Neural progenitor cell (in vitro differentiated cells): ENCODE measurements at regions not wholly inside any gene's neighbourhood (a gene's known extent, or its start where the extent isn't known, plus 50 kb on each side); places are given as distances from the start of the nearest gene placed in this dataset.
A peak's percentile ranks its signal among the peaks of the same experiment; 100 is the strongest.
"Not testable (repeated sequence)": the region's sequence is repeated elsewhere in the genome, so short reads cannot be mapped to it uniquely, and the experiment has no call there.

Source experiments
- DNase-seq: peaks from one replicate; pipeline ENCODE4 v3.0.0-alpha.2; 2016; ENCODE audit warnings: low spot score
- H2AFZ ChIP-seq: fragments of 200-600 bp; sonication (generic); replicated peaks from 2 replicates; pipeline ENCODE4 v1.6.1; 2016; ENCODE audit warnings: antibody characterized with exemption
- H3F3A ChIP-seq: fragments of 200-600 bp; sonication (generic); 2 replicates; pipeline ENCODE4 v1.6.1; 2016; ENCODE audit warnings: antibody characterized with exemption, low read depth
- H3K27ac ChIP-seq: fragments of 200-600 bp; sonication (generic); 2 replicates; pipeline ENCODE4 v1.5.1; 2016; ENCODE audit warnings: mild to moderate bottlenecking
- H3K27me3 ChIP-seq: fragments of 200-600 bp; sonication (generic); 2 replicates; pipeline ENCODE4 v1.6.1; 2016; ENCODE audit warnings: mild to moderate bottlenecking, moderate library complexity
- H3K36me3 ChIP-seq: fragments of 200-600 bp; sonication (generic); 2 replicates; pipeline ENCODE4 v1.5.1; 2016
- H3K4me1 ChIP-seq: fragments of 200-600 bp; sonication (generic); 2 replicates; pipeline ENCODE4 v1.6.1; 2016; ENCODE audit warnings: mixed run types
- H3K4me2 ChIP-seq: fragments of 200-600 bp; sonication (generic); 2 replicates; pipeline ENCODE4 v1.6.1; 2016
- H3K4me3 ChIP-seq: fragments of 200-600 bp; sonication (generic); 2 replicates; pipeline ENCODE4 v1.5.1; 2016
- H3K79me2 ChIP-seq: fragments of 200-600 bp; sonication (generic); 2 replicates; pipeline ENCODE4 v1.6.1; 2016; ENCODE audit warnings: low read depth
- H3K9ac ChIP-seq: fragments of 200-600 bp; sonication (generic); 2 replicates; pipeline ENCODE4 v1.6.1; 2016
- H3K9me3 ChIP-seq: fragments of 200-600 bp; sonication (generic); 2 replicates; pipeline ENCODE4 v1.5.1; 2016; ENCODE audit warnings: low read depth
- H4K20me1 ChIP-seq: fragments of 200-600 bp; sonication (generic); 2 replicates; pipeline ENCODE4 v1.6.1; 2016; ENCODE audit warnings: low read depth
- H3K27ac Mint-ChIP-seq: 3 replicates; pipeline ENCODE4 v1.8.0; 2021; ENCODE audit warnings: mixed read lengths
- H3K27me3 Mint-ChIP-seq: 2 replicates; pipeline ENCODE4 v1.8.0; 2022; ENCODE audit warnings: low read depth, mild to moderate bottlenecking, inconsistent platforms, moderate library complexity, mixed read lengths; ENCODE audit not compliant: insufficient read depth
- H3K36me3 Mint-ChIP-seq: 3 replicates; pipeline ENCODE4 v1.8.0; 2021; ENCODE audit warnings: mixed read lengths
- H3K4me1 Mint-ChIP-seq: 3 replicates; pipeline ENCODE4 v1.8.0; 2021; ENCODE audit warnings: mixed read lengths
- H3K4me3 Mint-ChIP-seq: 3 replicates; pipeline ENCODE4 v1.8.0; 2021; ENCODE audit warnings: mild to moderate bottlenecking, moderate library complexity, mixed read lengths
- H3K9me3 Mint-ChIP-seq: 3 replicates; pipeline ENCODE4 v1.8.0; 2020; ENCODE audit warnings: mixed read lengths
- EZH2 ChIP-seq: fragments of 200-600 bp; sonication (generic); IDR thresholded peaks from 2 replicates; pipeline ENCODE4 v1.6.1; 2017; ENCODE audit warnings: antibody characterized with exemption, mild to moderate bottlenecking, moderate library complexity
- EZH2phosphoT487 ChIP-seq: fragments of 200-600 bp; sonication (generic); IDR thresholded peaks from 2 replicates; pipeline ENCODE4 v1.6.1; 2017; ENCODE audit warnings: antibody characterized with exemption
- TF ChIP-seq, protein P1 (sequence below): fragments of 200-600 bp; sonication (generic); IDR thresholded peaks from 2 replicates; pipeline ENCODE4 v1.5.1; 2017; ENCODE audit warnings: antibody characterized with exemption, mild to moderate bottlenecking

DNA sequence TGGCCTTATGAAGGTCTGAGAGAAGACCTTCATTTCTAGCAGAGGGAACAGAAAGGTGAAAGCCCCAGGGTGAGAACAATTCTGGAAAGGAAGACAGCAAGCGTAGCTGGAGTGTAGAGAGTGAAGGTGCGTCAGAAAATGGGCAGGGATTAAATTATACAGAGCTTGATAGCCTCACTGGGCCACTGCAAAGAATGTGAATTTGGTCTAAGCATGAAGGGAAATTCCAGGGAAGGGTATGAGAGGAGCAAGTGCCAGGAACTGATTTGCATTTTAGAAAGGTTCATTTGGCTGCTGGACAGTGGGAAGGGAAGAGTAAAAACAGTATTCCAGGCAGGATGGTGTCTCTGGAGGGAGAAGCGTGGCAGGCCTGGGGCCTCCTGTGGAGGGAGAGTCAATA, 274.1 kb upstream of the ASIC2 start:
- Mint-ChIP-seq H3K4me1 (peaks cover 3% of the 10 kb centered on the region), H3K27ac (no peak overlapping the region), H3K4me3 (no peak overlapping the region), H3K27me3 (peaks cover 5% of the 10 kb centered on the region), H3K36me3 (no peaks in the 10 kb centered on the region), H3K9me3 (peaks cover 2% of the 10 kb centered on the region)
- TF ChIP-seq, protein P1, sequence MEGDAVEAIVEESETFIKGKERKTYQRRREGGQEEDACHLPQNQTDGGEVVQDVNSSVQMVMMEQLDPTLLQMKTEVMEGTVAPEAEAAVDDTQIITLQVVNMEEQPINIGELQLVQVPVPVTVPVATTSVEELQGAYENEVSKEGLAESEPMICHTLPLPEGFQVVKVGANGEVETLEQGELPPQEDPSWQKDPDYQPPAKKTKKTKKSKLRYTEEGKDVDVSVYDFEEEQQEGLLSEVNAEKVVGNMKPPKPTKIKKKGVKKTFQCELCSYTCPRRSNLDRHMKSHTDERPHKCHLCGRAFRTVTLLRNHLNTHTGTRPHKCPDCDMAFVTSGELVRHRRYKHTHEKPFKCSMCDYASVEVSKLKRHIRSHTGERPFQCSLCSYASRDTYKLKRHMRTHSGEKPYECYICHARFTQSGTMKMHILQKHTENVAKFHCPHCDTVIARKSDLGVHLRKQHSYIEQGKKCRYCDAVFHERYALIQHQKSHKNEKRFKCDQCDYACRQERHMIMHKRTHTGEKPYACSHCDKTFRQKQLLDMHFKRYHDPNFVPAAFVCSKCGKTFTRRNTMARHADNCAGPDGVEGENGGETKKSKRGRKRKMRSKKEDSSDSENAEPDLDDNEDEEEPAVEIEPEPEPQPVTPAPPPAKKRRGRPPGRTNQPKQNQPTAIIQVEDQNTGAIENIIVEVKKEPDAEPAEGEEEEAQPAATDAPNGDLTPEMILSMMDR = no peak
- TF ChIP-seq EZH2phosphoT487 (no peak), EZH2 (no peak)
- Histone ChIP-seq H2AFZ (no peak overlapping the region), H3K9me3 (no peaks in the 10 kb centered on the region), H3F3A (no peaks in the 10 kb centered on the region), H3K9ac (no peak overlapping the region), H3K27me3 (no peaks in the 10 kb centered on the region), H3K4me1 (no peaks in the 10 kb centered on the region), H4K20me1 (no peaks in the 10 kb centered on the region), H3K27ac (no peak overlapping the region), H3K36me3 (no peaks in the 10 kb centered on the region), H3K79me2 (no peaks in the 10 kb centered on the region), H3K4me3 (no peak overlapping the region), H3K4me2 (no peak overlapping the region)
- DNase-seq = no peak

DNA sequence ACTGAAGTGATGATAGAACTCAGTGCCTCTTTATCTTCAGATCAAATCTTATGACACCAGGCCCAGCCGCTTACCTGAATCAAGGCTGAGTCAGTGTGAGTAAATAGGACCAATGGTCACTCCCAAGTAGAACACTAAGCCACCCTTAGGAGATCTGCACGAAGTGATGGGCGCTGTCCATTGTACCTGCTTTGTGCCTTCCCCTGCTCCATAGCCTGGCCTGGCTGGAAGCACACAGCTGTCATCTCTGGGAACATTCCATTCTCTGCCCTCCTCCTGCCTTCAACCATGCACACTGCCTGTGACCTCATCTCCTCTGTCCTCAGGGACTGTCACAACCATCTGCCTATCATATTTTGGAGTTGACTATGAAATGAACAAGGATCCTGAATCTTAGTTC, 279.5 kb upstream of the ASIC2 start:
- Histone ChIP-seq H3K9ac (no peak overlapping the region), H3K27me3 (no peaks in the 10 kb centered on the region), H3K9me3 (no peaks in the 10 kb centered on the region), H3K36me3 (no peaks in the 10 kb centered on the region), H2AFZ (no peak overlapping the region), H3K4me1 (no peaks in the 10 kb centered on the region), H3K27ac (no peak overlapping the region), H3K4me2 (no peak overlapping the region), H4K20me1 (no peaks in the 10 kb centered on the region), H3F3A (no peaks in the 10 kb centered on the region), H3K4me3 (no peak overlapping the region), H3K79me2 (no peaks in the 10 kb centered on the region)
- TF ChIP-seq EZH2phosphoT487 (no peak), EZH2 (no peak)
- TF ChIP-seq, protein P1 = no peak
- Mint-ChIP-seq H3K4me3 (no peak overlapping the region), H3K4me1 (no peaks in the 10 kb centered on the region), H3K27ac (no peak overlapping the region), H3K9me3 (peaks cover 2% of the 10 kb centered on the region), H3K36me3 (no peaks in the 10 kb centered on the region), H3K27me3 (peaks cover 2% of the 10 kb centered on the region)
- DNase-seq = peak; percentile 32

DNA sequence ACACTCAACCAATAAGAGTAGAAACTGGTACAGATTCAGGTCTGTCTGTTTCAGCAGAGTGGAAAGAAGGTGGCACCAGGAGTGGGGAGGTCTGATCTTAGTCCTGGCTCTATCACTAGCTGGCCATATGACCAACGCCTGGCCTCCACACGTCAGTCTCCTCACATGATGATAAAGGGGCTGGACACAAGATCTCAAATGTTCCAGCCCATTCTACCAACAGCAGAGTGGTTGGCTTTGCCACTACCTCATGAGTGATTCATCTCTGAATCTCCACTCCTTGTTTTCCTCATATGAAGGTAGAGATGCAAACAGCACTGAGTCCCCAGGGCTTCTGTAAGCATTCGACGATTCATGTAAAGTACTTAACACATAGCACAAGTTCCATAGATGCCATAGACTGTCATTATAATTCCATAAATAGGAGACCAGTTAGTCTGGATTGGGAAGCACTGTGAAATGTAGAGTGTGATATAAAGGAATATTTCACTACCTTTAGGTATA, 281.9 kb upstream of the ASIC2 start:
- H3K4me3 ChIP-seq = no peak overlapping the region
- DNase-seq = no peak
- Mint-ChIP-seq H3K36me3 (no peaks in the 10 kb centered on the region), H3K9me3 (peaks cover 4% of the 10 kb centered on the region), H3K4me1 (peaks cover 6% of the 10 kb centered on the region), H3K4me3 (no peak overlapping the region), H3K27me3 (peaks cover 5% of the 10 kb centered on the region), H3K27ac (no peak overlapping the region)
- no peaks in the 10 kb centered on the region for H3K9me3 ChIP-seq
- H3K4me1 ChIP-seq = no peaks in the 10 kb centered on the region
- H3F3A ChIP-seq = no peaks in the 10 kb centered on the region
- no peaks in the 10 kb centered on the region for H4K20me1 ChIP-seq
- TF ChIP-seq EZH2 = no peak
- no peak for TF ChIP-seq EZH2phosphoT487
- TF ChIP-seq, protein P1 = no peak
- H2AFZ ChIP-seq = no peak overlapping the region
- H3K36me3 ChIP-seq = no peaks in the 10 kb centered on the region
- H3K27ac ChIP-seq = no peak overlapping the region
- H3K9ac ChIP-seq = no peak overlapping the region
- no peaks in the 10 kb centered on the region for H3K27me3 ChIP-seq
- H3K4me2 ChIP-seq = no peak overlapping the region
- H3K79me2 ChIP-seq = no peaks in the 10 kb centered on the region

DNA sequence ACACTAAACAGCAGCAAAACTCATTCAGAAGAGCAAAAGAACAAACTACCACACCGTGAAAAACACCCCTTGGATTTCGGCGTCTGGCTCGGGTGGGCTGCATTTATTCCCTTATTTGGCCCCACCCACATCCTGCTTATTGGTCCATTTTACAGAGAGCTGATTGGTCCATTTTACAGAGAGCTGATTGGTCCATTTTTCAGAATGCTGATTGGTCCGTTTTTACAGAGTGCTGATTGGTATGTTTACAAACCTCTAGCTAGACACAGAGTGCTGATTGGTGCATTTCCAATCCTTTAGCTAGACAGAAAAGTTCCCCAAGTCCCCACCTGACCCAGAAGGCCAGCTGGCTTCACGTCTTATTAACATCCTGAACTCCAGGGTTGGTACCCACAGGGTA, 286.6 kb upstream of the ASIC2 start:
- not testable (repeated sequence) for H3K4me1 ChIP-seq, H3K36me3 Mint-ChIP-seq, H3K27ac ChIP-seq, H3F3A ChIP-seq, H3K9me3 Mint-ChIP-seq, H3K4me2 ChIP-seq, H3K4me3 Mint-ChIP-seq, H3K9ac ChIP-seq, H3K4me1 Mint-ChIP-seq, H3K27ac Mint-ChIP-seq, H3K9me3 ChIP-seq, H3K27me3 Mint-ChIP-seq, H4K20me1 ChIP-seq, H3K4me3 ChIP-seq, H2AFZ ChIP-seq, H3K36me3 ChIP-seq, DNase-seq, H3K79me2 ChIP-seq, H3K27me3 ChIP-seq
